OCI-LY7 (cell line): ENCODE measurements at regions not wholly inside any gene's neighbourhood (a gene's known extent, or its start where the extent isn't known, plus 50 kb on each side); places are given as distances from the start of the nearest gene placed in this dataset.

ENCODE experiments used
- CTCF ChIP-seq: fragments of 200-600 bp; sonication (generic); conservative IDR thresholded peaks from 2 replicates; pipeline ENCODE4 v1.5.1; 2014; ENCODE audit warnings: mild to moderate bottlenecking, antibody characterized with exemption, low read length, moderate library complexity, mixed read lengths
- EZH2phosphoT487 ChIP-seq: fragments of 200-600 bp; sonication (generic); IDR thresholded peaks from 2 replicates; pipeline ENCODE4 v1.6.1; 2018; ENCODE audit warnings: low read depth, borderline replicate concordance, mild to moderate bottlenecking, mixed run types, antibody characterized with exemption, low read length, moderate library complexity, mixed read lengths

DNA sequence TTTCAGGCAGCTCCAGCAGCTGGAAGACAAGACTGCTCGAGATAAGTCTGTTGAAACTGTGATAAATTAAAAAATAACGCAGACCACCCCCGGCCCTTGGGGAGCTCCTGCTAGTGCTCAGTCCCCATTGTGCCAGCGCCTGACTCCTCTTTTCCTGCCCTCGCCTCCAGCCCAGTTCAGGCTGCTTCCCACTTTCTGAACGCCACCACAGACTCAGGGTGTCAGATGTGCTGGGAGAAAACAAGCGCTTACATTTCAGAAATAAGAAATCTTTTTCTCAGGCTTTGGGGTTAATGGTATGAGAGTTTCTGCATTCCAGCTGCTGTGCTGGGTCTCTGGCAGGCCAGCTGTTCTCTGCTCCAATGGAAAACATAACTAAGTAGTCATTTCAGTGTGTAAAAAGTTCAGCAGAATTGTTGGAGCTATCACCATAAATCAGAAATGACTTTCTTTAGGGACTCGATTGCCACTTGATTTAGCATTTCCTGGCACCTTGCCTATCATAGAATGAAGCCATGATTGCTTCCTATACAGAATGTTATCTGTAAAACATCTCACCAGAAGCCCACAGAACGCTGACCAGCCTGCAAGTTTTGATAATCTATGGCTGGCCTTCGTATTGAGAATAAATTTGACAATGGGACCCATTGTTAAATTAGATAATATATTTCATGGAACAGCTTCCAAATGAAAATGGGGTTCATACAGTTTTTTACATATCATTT, 257.0 kb upstream of the ZNF32 start:
- TF ChIP-seq CTCF (no peak), EZH2phosphoT487 (no peak)
